ENCODE measurements at regions not wholly inside any gene's neighbourhood (a gene's known extent, or its start where the extent isn't known, plus 50 kb on each side); places are given as distances from the start of the nearest gene placed in this dataset.

GRCh38 chr2:18465979-18466378 lies 94.5 kb downstream of the RDH14 start:
- no peak for DNase-seq

GRCh38 chr2:18464913-18465312 lies 95.5 kb downstream of the RDH14 start:
- no peak for DNase-seq

DNA sequence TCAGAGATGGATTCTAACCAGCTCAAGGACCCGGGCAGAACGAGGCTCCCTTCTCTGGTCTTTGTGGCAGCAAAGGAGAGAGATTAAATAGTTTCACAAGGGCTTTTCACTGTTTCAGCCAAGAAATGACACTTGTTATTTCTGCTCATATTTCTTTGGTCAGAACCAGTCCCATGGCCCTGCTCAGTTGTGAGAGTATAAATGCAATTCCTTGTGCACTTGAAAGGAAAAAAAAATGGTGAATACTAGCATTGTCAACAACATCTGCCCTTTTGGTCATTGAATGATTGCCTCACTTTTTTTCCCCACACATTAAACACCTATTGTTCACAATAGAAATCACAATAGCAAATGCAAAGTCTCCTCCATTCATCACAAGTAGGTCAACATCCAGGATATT lies 104.4 kb downstream of the RDH14 start:
- DNase-seq, result no peak

DNA sequence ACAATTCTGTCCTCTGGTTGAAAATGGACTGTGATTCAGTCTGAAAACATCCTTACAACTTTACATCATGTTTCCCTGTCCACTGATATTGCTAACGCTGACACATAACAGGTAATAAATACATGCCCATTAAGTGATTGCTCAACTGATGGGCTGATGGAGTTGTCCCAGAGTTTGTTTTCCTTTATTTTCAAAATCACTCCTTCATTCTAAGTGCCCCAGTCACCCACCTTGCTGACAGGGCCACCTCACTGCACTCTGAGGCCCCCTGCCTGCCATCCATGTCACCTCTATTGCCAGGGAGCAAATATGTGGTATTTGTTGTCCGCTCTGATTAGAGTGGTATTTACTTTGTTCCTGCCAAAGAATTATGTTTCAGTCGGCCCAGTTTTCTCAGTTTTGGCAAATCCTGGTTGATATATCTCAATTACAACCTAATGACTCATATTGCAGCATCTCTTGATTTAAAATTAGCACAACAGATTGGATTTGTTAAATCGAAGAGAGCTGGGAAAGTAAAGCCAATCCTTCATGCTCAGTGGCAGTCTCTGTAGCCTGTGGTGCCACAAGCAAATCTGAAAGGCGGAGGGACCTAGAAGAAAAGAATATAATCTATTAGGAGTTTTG lies 105.1 kb downstream of the RDH14 start:
- no peak for DNase-seq

DNA sequence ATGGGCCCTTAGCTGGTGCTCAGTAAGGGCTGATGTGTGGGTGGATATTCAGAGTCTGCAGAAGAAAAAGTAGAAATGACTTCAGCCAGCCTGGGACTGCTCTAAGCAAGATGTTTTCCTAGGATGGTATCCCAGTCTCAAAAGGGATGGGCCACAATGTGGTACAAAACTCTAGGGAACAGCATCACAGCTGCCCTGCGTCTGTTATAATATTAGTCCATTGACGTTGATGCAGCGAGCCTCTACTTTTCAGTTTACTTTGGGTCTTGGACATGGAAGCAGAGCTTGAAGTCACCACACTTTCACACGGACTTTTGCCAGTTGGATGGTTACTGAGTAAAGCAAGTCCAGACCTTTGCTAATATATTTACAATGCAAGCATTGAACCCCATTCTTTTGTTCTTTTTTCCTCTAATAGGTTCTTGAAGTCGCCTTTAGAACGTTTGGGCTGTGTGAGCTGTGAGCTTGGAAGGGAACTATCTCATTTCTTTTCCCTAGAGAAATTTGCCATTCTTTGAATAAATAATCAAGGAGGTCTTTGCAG lies 105.7 kb downstream of the RDH14 start:
- no peak for DNase-seq

- DNase-seq, result no peak
These were observed 113.7 kb downstream of the RDH14 start for GRCh38 chr2:18446715-18447114.

DNA sequence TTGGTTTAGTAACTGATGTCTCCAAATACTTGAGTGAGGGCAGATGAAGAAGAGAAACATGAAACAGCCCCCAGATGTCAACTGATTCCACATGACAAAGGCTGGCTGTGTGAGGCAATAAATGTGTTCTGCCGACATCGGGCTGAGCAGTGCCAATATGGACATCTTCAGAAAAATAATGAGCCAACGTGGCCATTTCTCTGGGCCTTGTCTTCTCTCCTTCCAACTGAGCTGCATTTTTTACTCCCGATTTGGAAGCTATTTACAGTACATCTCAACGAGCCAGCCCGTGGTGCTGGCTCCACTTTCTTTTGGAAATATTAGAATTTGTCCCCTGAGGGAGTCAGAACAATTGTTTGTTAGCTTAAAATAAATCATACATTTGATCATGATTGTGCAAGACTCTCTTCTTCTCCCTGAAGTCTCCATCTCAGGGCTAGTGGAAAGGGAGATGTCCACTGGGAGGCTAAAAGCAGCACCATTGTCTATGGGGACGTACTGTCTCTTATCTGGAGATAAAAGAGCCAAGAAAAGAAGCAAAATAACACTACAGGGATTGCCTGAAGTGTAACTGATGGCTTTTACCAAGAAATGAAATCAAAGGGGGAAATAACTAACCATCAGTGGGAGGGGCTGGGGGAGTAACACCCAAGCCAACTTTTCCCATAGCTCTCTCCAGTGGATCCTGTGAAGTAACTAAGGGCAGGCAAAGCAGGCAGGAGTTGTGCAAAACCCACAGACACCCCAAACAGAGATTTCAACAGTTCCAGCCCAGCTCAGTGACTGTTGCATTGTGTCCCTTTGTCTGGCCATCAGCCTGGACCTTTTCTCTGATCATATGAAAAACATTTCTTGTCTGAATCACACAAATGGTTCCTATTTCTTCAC lies 114.8 kb downstream of the RDH14 start:
- no peak for DNase-seq

DNA sequence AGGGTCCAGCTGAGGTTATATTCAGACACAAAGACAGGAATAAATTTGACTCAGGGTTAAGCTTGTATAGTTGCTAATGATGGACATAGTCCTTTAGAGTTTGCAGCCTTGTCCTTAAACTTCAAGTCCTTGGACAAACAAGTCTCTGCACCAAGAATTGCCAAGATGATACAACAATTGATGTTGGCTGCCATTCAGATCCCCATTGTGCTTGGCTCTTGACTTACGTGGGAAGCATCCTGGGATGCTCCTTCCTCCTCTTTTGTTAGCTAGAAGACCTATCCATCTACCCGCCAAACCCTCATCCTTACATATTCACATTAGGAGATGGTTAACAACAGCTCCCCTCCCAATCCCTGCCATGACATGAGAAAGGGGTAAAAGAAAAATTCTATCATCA lies 115.6 kb downstream of the RDH14 start:
- no peak for DNase-seq

GRCh38 chr2:18441583-18441982 lies 118.9 kb downstream of the RDH14 start:
- DNase-seq, result no peak

- no peak for DNase-seq
These were observed 119.7 kb downstream of the RDH14 start for GRCh38 chr2:18440777-18441176.

- DNase-seq, result no peak
These were observed 120.3 kb downstream of the RDH14 start for GRCh38 chr2:18440141-18440661.

DNA sequence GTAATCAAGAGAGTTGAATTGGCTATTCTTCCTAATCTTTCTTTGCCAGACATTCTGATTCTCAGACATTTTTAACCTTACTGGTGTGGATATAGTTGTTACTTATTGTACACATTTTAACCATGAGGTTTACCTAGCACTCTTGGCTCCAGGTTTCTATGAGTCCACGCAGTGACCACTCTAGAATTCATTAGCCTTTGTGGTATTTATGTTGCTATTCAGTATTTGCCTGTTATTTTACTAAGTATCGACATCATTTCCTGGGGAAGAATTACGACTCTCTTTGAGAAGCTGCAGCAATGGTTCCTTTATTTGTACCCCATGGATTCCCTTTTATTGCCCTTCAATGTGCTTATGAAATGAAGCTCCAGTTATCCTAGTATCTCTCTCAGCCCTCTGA lies 120.7 kb downstream of the RDH14 start:
- DNase-seq, result no peak

DNA sequence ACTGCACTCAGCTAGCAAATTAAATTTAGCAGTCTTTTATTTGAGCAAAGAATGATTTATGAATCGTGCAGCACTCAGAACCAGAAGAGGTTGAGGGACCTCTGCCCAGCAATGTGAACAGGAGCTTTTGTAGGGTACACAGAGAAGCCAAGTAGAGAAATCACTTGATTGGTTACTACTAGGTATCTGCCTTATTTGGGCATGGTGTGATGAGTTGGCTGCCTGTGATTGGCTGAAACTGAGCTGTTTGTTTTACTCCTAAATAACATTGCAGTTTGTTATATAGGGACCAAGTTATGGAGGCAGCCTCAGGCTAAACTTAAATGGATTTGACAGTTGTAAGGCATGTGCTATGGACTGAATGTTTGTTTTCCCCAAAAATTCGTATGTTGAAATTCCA lies 122.5 kb downstream of the RDH14 start:
- no peak for DNase-seq

GRCh38 chr2:18436503-18437005 lies 123.9 kb downstream of the RDH14 start:
- DNase-seq, result no peak

DNA sequence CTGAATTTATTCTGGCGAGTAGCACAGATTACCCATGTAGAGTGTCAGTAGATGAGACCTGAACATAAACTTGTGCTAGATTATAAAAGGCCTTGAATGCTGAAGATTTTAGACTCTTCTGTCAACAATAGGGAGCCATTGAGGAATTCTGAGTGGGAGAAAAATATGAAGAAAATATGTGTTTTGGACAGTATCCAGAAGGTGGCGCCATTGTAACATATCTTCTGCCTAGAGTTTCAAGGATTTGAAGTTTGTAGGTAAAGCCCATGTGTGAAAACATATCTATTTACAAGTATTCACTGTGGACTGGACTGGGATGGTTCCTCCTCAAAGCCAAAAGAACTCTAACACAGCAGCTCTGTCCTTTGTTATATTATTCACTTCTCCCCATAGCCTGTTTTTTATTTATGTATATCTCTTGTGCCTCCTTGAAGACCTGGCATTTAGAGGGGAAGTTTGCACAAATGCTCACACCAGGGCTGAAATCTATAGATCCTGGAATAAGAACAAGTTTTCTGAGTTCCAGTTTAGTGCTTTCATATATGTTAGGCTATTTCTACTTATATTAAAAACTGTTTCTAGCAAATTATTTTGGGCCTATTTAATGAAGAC lies 124.9 kb downstream of the RDH14 start:
- DNase-seq, result no peak

- DNase-seq, result no peak
These were observed 126.6 kb downstream of the RDH14 start for GRCh38 chr2:18433872-18434271.

DNA sequence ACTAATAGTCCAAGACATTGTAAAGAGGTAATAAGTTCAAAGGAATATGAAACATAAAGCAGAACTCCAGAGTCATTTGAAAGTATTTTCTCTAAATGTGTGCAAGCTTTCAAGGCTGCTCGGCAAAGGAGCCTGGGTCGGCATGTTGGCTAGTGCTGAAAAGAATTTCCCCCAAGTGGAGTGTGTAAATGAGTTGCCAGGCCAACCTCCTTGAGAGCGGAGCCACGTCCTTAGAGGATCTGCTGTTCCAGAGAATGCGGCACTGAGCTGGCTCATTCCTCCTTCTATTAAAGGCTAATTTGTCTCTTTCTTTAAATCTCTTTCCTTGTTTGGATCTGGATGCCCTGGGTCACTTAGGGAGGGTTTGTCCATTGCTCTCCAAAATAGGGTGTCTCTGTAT lies 127.5 kb downstream of the RDH14 start:
- DNase-seq, result no peak

- no peak for DNase-seq
These were observed 129.3 kb downstream of the RDH14 start for GRCh38 chr2:18430996-18431748.

- DNase-seq, result no peak
These were observed 131.9 kb downstream of the RDH14 start for GRCh38 chr2:18428516-18428915.

- no peak for DNase-seq
These were observed 132.7 kb downstream of the RDH14 start for GRCh38 chr2:18427762-18428161.

GRCh38 chr2:18426174-18426573 lies 134.3 kb downstream of the RDH14 start:
- no peak for DNase-seq

DNA sequence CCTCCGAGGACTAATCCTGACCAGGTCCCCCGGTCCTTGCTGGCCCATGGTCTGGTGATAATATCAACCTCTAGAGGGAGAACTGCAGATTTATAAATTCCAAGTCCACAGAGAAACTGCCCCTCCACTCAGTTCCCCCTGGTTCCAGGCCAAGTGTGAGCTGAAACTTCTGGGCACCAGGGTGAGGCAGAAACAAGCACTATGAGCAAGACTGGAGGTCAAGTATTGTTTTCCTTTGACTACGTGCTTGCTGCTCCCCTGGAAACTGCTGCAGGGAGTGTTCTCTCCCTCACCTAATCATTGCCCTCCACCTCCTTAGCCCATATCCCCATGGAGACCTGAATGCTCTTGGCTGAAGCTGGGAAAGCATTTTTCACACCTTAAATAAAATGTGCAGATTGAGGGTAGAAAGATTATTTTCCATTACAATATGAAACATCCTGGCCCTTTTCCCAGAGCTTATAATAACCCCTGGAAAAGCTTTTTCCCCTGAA lies 135.2 kb downstream of the RDH14 start:
- DNase-seq, result no peak
